ENCODE measurements at regions not wholly inside any gene's neighbourhood (a gene's known extent, or its start where the extent isn't known, plus 50 kb on each side); places are given as distances from the start of the nearest gene placed in this dataset.

DNA sequence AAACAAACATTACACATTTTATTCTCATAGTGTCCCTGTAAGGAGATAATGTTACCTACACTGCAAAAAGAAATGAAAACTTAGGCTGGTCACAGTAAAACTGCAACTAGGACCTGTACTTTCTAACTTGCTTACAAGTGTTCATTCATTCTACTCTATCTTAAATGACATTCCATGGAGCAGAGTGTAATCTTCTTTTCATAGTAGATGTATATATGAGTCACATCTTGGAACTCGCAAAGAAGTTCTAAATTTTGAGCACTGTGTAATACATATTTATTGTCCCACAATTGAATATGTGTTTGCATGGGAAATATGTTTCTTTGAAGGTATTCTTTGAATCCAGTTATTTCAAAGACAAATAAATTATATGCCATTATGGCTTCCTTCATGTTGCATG lies 1258.5 kb upstream of the ADGRL2 start:
- TF ChIP-seq, protein P1, sequence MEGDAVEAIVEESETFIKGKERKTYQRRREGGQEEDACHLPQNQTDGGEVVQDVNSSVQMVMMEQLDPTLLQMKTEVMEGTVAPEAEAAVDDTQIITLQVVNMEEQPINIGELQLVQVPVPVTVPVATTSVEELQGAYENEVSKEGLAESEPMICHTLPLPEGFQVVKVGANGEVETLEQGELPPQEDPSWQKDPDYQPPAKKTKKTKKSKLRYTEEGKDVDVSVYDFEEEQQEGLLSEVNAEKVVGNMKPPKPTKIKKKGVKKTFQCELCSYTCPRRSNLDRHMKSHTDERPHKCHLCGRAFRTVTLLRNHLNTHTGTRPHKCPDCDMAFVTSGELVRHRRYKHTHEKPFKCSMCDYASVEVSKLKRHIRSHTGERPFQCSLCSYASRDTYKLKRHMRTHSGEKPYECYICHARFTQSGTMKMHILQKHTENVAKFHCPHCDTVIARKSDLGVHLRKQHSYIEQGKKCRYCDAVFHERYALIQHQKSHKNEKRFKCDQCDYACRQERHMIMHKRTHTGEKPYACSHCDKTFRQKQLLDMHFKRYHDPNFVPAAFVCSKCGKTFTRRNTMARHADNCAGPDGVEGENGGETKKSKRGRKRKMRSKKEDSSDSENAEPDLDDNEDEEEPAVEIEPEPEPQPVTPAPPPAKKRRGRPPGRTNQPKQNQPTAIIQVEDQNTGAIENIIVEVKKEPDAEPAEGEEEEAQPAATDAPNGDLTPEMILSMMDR (IDR thresholded peaks at IDR 0.05), result no peak
- TF ChIP-seq POLR2A (IDR thresholded peaks at IDR 0.05), result no peak

All from right lobe of liver (tissue), 4 donors.